HG03196 (cell line): ENCODE measurements at regions not wholly inside any gene's neighbourhood (a gene's known extent, or its start where the extent isn't known, plus 50 kb on each side); places are given as distances from the start of the nearest gene placed in this dataset.

Source experiments
- ATAC-seq: cut with Tn5 transposase; IDR thresholded peaks from one replicate; pipeline ENCODE4 v1.9.1; 2021; ENCODE audit not compliant: unreplicated experiment

GRCh38 chr6:91453224-91453878 is 866.5 kb upstream of the MAP3K7 start:
- ATAC-seq, result no peak

- no peak for ATAC-seq
Measured at GRCh38 chr6:91449539-91449938, 862.7 kb upstream of the MAP3K7 start.

- ATAC-seq, result no peak
Measured at GRCh38 chr6:91447530-91448254, 860.8 kb upstream of the MAP3K7 start.

DNA sequence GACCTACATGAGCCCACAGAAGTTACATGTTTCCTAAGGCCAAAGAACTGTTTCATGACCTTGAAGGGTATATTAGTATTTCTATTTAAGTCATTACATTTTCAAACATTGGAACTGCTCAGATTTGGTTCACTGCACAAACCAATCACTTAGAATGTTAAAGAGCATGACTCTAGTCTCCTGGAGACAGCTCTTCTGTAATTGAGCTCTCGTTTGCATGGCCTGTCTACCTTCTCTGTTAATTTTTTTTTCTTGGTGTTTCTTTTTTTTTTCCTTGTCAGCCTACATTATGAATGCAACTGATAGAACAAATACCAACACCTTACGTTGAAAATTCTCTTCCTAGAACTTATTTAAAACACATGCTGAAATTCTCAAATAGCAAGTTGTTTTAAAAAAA is 860.2 kb upstream of the MAP3K7 start:
- no peak for ATAC-seq

GRCh38 chr6:91443405-91443804 is 856.5 kb upstream of the MAP3K7 start:
- no peak for ATAC-seq

GRCh38 chr6:91442342-91442741 is 855.5 kb upstream of the MAP3K7 start:
- ATAC-seq, result no peak

GRCh38 chr6:91438570-91438969 is 851.7 kb upstream of the MAP3K7 start:
- no peak for ATAC-seq

GRCh38 chr6:91437315-91437729 is 850.5 kb upstream of the MAP3K7 start:
- no peak for ATAC-seq

DNA sequence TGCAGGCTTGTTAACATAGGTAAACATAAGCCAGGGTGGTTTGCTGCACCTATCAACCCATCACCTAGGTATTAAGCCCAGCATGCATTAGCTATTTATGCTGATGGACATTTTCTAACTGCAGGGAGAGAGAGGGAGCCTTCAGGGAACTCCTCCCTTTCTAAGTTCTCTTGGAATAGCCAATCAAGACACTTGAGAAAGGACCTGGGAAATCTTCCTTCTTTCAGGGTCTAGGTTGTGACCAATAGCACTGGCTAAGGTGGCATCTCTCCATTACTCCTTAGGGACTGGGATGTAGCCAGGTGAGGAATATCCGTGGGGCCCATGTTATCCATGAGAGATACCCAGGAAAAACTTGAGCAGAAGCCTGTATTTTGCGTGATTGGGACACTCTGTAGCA is 849.6 kb upstream of the MAP3K7 start:
- ATAC-seq, result no peak

- ATAC-seq, result no peak
Measured at GRCh38 chr6:91435630-91436029, 848.8 kb upstream of the MAP3K7 start.

DNA sequence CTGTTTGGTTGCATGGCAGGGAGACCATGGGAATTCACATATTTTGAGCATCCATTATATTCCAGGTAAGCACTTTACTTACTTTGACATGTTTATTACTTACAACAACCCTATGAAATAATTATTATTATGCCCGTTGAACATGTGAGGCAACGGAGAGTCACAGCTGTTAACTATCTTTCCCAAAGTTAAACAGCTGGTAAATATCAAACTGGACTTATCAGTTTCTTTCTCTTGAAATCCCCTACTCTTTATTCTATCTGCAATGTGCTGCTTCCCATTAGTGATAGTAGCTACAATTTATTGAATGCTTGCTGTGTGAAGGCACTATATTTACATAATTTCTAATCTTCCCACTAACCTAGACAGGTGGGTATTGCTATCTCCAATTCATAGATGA is 847.7 kb upstream of the MAP3K7 start:
- ATAC-seq, result no peak

DNA sequence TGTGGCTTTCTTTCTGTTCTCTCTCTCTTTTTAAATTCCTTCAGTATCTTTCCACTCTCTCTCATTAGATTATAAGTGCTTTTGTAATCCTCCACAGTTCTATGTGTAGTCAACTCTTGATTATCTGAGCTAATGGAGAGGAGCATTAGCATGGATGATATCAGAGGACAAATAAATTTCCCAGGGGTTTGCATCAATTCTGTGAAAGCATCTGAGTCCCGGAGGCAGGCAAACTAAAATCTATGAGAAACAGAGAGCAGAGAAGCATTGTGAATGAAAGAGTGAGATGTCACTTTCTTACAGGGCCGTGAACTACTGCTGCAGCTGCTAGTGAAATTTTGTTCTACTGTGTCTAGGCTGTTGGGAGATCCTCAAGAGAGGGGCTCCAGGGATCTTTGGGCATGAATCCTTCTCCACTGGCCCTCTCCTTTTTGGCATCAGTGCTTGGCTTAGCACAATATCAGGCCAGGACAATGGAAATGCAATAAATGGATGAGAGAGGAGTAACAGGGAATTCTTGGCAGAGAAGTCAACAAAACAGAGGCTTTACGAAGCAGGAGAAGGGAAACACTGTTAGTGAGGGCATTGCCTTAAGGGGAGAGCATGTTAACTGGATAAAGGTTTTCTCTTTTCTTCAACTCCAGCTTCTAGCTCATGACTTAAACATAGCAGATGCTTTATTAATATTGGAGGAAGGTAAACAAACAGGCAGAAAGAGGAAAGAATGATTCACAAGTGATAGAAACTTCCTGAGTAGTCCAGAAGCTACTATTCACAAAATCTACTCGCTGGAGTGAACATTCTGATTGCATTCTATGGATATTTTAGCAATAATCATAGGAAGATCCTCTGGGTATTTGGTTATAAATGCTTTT is 847.0 kb upstream of the MAP3K7 start:
- no peak for ATAC-seq

DNA sequence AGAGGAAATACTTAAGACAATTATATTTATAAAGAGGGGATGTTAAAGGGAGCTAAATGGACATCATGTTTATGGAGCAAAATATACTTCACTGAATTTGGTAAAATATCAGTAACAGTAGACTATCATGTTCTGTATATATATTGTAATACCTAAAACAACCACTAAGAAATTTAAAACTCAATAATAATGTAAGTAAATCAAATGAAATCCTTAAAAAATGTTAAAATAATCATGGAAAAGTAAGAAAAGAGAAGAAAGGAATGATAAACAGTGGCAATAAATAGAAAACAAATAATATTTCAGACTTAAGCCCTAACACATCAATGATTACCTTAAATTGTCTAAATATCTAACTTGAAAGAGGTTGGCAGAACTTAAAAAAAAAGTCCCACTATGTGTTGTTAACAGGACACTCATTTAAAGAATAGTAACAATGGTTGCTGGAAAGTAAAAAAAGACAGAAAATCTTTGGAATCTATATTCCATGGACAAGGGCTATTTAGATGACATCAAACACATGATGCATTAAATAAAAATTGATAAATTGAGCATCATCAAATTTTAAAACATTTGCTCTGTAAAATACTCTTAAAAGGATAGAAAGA is 842.2 kb upstream of the MAP3K7 start:
- ATAC-seq, result no peak

- ATAC-seq, result no peak
Measured at GRCh38 chr6:91428296-91428695, 841.4 kb upstream of the MAP3K7 start.

GRCh38 chr6:91420243-91420642 is 833.4 kb upstream of the MAP3K7 start:
- no peak for ATAC-seq

- ATAC-seq, result no peak
Measured at GRCh38 chr6:91415031-91415605, 828.2 kb upstream of the MAP3K7 start.

DNA sequence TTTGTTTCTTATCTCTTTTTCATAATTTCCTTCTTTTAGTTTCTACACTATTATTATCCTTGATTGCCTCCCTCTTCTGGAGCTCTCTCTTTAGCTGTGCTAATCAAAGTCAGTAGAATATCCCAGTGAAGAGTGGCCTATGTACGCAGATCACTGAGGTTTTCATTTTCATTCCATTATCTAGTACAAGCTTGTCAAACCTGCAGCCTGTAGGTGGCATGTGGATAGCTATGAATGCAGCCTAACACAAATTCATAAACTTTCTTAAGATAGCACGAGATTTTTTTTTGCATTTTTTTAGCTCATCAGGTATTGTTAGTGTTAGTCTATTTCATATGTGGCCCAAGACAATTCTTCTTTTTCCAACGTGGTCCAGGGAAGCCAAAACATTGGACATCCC is 825.7 kb upstream of the MAP3K7 start:
- ATAC-seq, result no peak

DNA sequence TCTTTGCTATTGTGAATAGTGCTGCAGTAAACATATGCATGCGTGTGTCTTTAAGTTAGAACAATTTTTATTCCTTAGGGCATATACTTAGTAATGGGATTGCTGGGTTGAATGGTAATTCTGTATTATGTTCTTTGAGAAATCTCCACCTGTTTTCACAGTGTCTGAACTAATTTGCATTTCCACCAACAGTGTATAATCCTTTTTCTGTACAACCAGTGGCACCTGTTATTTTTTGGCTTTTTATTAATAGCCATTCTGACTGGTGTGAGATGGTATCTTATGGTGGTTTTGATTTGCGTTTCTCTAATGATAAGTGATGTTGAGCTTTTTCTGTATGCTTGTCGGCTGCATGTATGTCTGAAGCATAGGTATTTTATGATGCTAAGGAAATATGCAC is 820.8 kb upstream of the MAP3K7 start:
- ATAC-seq, result no peak

- no peak for ATAC-seq
Measured at GRCh38 chr6:91392951-91393350, 806.1 kb upstream of the MAP3K7 start.

DNA sequence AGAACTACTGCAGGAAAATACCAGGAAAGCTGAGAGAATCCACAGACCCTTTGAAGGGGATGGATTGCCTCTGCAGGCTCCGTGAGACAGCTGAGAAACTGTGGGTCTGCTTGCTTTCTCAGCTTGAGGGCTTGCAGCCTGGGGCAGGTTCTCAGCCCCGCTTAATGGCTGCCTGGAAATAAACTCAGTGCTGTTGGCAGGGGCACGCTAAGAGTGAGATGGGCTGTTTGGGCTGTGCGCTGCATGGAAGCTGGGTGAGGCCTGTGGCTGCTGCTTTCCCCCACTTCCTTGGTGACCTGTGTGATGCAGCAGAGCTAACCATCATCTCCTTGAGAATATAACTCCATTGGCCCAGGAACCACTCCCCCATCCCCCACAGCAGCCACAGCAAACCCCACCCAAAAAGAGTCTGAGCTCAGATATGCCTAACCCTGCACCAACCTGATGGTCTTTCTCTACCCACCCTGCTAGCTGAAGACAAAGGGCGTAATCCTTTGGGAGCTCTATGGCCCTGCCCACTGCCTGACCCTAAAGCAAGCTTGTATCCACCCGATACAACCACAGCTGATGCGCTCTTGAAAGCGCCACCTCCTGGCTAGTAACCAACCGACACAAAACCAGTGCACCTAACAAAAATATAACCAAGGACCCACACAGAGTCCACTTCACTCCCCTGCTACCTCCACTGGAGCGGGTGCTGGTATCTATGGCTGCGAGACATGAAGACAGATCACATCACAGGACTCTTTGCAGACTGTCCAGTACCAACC is 800.6 kb upstream of the MAP3K7 start:
- no peak for ATAC-seq
